ENCODE measurements at regions not wholly inside any gene's neighbourhood (a gene's known extent, or its start where the extent isn't known, plus 50 kb on each side); places are given as distances from the start of the nearest gene placed in this dataset.

- in situ Hi-C loops (cut with HindIII; ENCODE audit: low sequenced_read_pairs) = no loop called here
- no peak overlapping the region for H3K4me3 ChIP-seq (ENCODE audit: low read depth, low read length)
- no peak for DNase-seq (ENCODE audit: low read depth, low spot score)
- TF ChIP-seq CTCF (IDR thresholded peaks at IDR 0.05; ENCODE audit: low read depth, low read length) = no peak
Measured at GRCh38 chr3:83251490-83251889, 1490.0 kb upstream of the GBE1 start.

GRCh38 chr3:83250613-83251012 lies 1489.2 kb upstream of the GBE1 start:
- in situ Hi-C loops (cut with HindIII; ENCODE audit: low sequenced_read_pairs) = no loop called here
- no peak overlapping the region for H3K4me3 ChIP-seq (ENCODE audit: low read depth, low read length)
- TF ChIP-seq CTCF (IDR thresholded peaks at IDR 0.05; ENCODE audit: low read depth, low read length) = no peak
- DNase-seq (ENCODE audit: low read depth, low spot score) = no peak

- DNase-seq (ENCODE audit: low read depth, low spot score) = no peak
- no peak overlapping the region for H3K4me3 ChIP-seq (ENCODE audit: low read depth, low read length)
- no peak for TF ChIP-seq CTCF (IDR thresholded peaks at IDR 0.05; ENCODE audit: low read depth, low read length)
- in situ Hi-C loops (cut with HindIII; ENCODE audit: low sequenced_read_pairs) = no loop called here
Measured at GRCh38 chr3:83248454-83248853, 1487.0 kb upstream of the GBE1 start.

GRCh38 chr3:83235180-83235814 lies 1473.9 kb upstream of the GBE1 start:
- no peak for TF ChIP-seq CTCF (IDR thresholded peaks at IDR 0.05; ENCODE audit: low read depth, low read length)
- in situ Hi-C loops (cut with HindIII; ENCODE audit: low sequenced_read_pairs) = no loop called here
- no peak for DNase-seq (ENCODE audit: low read depth, low spot score)
- no peak overlapping the region for H3K4me3 ChIP-seq (ENCODE audit: low read depth, low read length)

GRCh38 chr3:83233715-83234114 lies 1472.3 kb upstream of the GBE1 start:
- no peak overlapping the region for H3K4me3 ChIP-seq (ENCODE audit: low read depth, low read length)
- DNase-seq (ENCODE audit: low read depth, low spot score) = no peak
- in situ Hi-C loops (cut with HindIII; ENCODE audit: low sequenced_read_pairs) = no loop called here
- TF ChIP-seq CTCF (IDR thresholded peaks at IDR 0.05; ENCODE audit: low read depth, low read length) = no peak

GRCh38 chr3:83230841-83231240 lies 1469.4 kb upstream of the GBE1 start:
- DNase-seq (ENCODE audit: low read depth, low spot score) = no peak
- H3K4me3 ChIP-seq (ENCODE audit: low read depth, low read length) = no peak overlapping the region
- in situ Hi-C loops (cut with HindIII; ENCODE audit: low sequenced_read_pairs) = no loop called here
- TF ChIP-seq CTCF (IDR thresholded peaks at IDR 0.05; ENCODE audit: low read depth, low read length) = no peak

GRCh38 chr3:83230376-83230775 lies 1468.9 kb upstream of the GBE1 start:
- no peak for DNase-seq (ENCODE audit: low read depth, low spot score)
- no peak overlapping the region for H3K4me3 ChIP-seq (ENCODE audit: low read depth, low read length)
- in situ Hi-C loops (cut with HindIII; ENCODE audit: low sequenced_read_pairs) = no loop called here
- no peak for TF ChIP-seq CTCF (IDR thresholded peaks at IDR 0.05; ENCODE audit: low read depth, low read length)

Measured in astrocyte of the spinal cord (primary cell).